GM20431 (cell line): ENCODE measurements at regions not wholly inside any gene's neighbourhood (a gene's known extent, or its start where the extent isn't known, plus 50 kb on each side); places are given as distances from the start of the nearest gene placed in this dataset.

Experiments used
- in situ Hi-C: fragments of 300-500 bp; cut with MseI, MboI; formaldehyde crosslinking; loops from one replicate; pipeline ENCODE4 v1.15.0; 2020; ENCODE audit warnings: low sequenced_read_pairs; ENCODE audit not compliant: unreplicated experiment

DNA sequence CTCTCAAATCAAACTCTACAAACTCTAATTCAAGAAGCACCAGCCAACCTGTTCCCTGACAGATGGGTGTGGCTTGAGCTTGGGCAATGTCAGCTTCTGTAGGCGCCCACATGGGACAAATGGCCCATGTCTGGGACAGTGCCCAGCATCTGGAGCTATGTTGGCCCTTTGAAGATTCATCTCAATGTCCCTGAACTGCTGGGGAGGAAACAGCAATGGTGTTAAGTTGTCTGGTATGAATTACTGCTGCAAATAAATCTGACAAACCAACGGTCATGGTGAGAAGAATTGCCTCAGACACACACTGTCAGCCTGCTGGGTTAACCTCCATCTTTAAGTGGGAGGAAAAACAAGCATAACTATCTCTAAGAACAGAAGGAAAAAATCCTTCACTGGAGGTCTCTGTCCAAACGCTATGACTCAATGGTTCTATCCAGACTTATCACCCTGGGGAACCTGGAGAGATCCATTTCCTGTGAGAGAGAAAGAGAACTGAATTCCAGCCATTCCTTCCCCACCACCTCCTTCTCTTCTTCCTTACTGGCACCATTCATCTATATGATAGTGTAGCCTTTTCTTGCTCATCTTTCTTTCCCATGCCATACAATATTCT lies 274.9 kb downstream of the CDH26 start:
- in situ Hi-C loops = no loop called here

DNA sequence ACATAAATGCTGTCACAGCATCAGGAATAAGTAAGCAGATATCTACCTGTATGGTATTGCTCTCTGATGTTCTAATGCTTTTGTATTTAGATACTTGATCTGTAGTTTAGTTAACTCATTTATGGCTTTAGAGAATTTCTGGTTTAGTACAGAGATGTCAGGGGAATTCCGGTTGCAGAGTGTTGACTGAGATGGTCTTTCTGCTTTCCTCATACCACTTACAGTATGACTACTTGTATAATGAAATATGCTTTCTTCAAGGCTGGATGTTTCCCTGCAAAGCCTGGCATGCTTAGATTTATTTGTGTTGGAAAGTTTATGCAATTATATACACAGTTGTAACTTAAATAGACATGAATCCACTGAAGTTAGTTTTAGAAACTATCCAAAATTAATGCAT lies 278.4 kb downstream of the CDH26 start:
- in situ Hi-C loops = no loop called here

GRCh38 chr20:60237981-60238380 lies 279.8 kb downstream of the CDH26 start:
- in situ Hi-C loops = no loop called here

- in situ Hi-C loops = no loop called here
Observed at GRCh38 chr20:60238992-60239660, 280.9 kb downstream of the CDH26 start.

GRCh38 chr20:60239956-60240355 lies 281.7 kb downstream of the CDH26 start:
- in situ Hi-C loops = no loop called here

DNA sequence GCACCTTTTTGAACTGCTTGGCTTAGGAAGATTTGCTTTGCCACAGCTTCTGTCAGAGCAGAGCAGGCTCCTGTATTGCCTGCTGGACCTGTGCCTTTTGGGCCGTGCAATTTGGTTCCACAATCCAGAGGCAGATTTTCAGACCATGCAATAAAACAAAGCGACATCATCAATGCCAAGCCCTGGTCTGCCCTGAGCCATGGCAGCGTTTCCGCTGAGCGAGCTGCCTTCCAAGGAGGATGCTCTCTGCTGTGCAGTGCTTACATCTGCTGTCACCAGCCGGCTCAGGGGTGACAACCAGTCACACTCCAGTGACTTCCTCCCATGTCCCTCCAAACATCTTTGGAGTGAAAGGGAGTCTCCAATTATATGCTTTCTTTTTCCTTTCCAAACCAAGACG lies 282.2 kb downstream of the CDH26 start:
- in situ Hi-C loops = no loop called here

DNA sequence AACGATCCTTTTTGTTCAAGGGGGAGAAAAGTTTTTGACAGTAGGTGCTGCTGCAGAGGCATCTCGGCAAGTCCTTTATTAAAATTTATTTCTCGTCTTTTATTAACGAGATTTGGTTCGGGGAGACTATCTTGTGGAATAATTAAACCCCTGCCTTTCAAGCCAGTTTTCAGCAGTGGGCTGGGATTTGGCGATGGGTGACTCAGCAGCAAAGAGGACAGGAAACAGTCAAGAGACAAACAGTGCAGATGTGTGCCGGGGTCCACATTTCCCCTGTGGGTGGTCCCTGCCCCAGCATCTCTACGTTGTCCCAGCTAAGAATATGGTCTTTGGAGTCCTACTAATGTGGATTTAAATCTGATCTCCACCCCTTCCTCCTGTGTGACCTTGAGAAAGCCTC lies 282.8 kb downstream of the CDH26 start:
- in situ Hi-C loops = no loop called here

- in situ Hi-C loops = no loop called here
Observed at GRCh38 chr20:60242836-60243505, 284.7 kb downstream of the CDH26 start.

GRCh38 chr20:60244373-60245146 lies 286.3 kb downstream of the CDH26 start:
- in situ Hi-C loops = no loop called here

DNA sequence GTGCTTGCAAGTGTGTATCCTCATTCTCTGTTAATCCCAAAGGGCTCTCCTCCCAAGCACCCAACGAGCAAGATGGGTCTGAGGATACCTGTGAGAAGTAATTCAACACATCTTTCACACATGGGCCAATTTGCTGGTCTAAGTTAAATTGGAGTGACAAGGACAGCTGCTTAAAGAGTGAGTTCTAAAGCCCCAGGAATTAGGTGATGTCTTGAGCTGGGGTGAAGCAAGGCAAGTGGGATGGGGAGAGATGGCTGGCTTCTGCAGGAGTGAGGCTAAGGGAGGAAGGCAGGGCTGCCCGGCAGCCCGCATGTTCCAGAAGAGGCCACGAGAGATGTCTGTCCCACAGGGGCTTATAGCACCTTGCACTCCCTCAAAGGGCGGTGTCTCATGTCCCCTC lies 288.5 kb downstream of the CDH26 start:
- in situ Hi-C loops = no loop called here

GRCh38 chr20:60249436-60249835 lies 291.2 kb downstream of the CDH26 start:
- in situ Hi-C loops = no loop called here

DNA sequence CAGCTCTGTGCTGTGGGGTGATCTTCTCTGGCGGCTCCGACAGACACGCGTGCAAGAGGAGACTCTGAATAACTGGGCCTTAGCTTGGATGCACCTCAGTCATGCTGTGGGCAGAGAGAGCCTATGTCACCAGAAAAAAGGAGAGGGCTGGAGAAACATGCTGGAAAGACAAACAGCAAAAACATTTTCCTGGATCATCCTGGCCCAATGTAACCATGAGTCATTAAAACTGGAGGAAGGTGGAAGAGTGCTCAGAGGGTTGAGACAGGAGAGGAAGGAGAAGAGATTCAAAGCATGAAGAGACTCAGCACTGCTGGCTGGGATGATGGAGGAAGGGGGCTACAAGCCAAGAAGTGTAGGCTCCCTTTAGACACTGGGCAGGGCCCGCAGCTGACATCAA lies 292.0 kb downstream of the CDH26 start:
- in situ Hi-C loops = no loop called here

GRCh38 chr20:60252866-60253265 lies 294.6 kb downstream of the CDH26 start:
- in situ Hi-C loops = no loop called here

GRCh38 chr20:60253471-60253870 lies 295.2 kb downstream of the CDH26 start:
- in situ Hi-C loops = no loop called here

DNA sequence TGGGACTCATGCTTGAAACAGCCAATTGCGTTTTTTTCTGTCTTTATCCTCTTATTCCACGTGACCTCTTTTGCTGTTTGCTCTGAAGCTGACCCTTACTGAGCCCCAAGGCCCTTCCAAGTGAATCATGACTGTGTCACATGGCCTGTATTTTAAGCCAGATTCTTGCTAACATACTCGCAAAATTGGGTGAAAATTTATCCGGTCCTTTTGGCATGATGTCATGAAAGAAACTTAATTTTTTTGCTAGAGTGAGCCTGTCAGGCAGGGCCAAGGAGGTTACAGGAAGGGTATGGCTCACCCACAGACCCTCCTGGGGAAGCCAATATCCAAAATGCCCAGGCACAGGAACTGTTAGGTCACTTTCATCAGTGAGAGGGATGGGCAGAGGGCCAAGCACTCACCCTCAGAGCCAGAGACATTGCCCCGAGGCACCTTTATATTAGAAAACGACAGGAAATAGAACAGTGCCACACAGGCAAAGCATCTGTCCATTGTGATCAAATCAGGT lies 296.7 kb downstream of the CDH26 start:
- in situ Hi-C loops = no loop called here

GRCh38 chr20:60255415-60255814 lies 297.2 kb downstream of the CDH26 start:
- in situ Hi-C loops = no loop called here

DNA sequence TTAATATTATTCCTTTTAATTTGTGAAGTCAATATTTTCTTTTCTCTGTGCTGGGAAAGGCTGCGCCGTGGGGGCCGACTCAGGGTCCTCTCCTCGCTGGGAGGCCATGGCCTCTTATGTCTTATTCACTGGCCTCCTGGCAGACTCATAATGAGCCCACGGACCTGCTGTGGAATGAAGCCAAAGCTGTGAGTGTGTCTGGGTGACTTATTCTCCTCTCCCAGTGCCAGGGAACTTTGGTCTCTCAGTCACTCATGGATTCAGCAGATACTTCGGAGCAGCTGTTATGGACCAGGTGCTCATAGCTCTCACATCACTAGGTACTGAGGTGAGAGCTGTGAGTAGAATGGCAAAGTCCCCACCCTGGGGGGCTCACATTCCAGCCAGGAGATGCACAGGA lies 297.6 kb downstream of the CDH26 start:
- in situ Hi-C loops = no loop called here

- in situ Hi-C loops = no loop called here
Observed at GRCh38 chr20:60256811-60257210, 298.6 kb downstream of the CDH26 start.

GRCh38 chr20:60257671-60258070 lies 299.4 kb downstream of the CDH26 start:
- in situ Hi-C loops = no loop called here

DNA sequence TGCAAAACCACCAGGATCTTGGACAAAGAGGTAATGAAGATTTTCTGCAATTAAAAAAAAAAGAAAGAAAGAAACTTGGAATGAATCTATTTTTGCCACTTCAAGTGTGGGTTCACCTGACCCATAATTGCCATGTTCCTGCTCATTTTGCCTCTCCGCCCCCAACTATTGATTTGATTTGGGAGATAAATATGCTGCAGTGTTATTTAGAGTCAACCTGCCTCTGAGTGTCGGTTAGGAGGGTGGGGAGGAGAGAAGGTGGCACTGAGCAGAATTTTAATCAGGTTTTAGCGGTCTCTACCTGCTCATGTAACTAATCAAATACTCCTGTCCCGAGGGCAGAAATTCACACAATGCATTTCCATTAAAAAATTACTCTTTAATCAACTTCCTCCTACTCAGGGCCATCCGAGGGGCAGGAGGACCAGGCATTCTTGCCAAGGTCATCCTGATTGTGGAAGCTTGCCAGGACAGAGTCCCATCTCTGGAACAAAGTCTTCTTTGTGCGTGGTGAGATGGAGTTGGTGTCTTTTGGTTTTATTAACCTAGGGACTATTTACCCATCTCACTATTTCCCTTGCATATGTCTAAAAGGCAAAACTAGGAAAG lies 300.1 kb downstream of the CDH26 start:
- in situ Hi-C loops = no loop called here
